ENCODE measurements at regions not wholly inside any gene's neighbourhood (a gene's known extent, or its start where the extent isn't known, plus 50 kb on each side); places are given as distances from the start of the nearest gene placed in this dataset.

DNA sequence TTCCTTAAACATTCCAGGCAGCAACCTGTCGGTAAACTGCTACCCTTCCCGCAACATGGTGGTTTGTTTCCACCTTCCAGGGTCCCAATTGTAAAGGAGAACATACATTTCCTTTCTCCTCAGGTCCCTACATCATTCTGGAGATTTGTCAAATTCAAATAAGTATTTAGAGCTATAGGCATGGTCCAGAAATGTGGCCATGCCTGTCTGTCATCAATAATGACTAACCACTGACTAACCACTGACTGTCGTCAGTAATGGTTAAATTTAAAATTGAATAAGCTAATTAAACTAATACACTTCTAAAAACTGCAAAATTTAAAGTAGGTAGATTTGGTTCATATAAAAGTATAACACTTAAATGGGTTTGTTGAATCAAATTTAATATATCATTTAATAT lies 984.0 kb upstream of the SLC39A10 start:
- TF ChIP-seq EZH2 (IDR thresholded peaks at IDR 0.05; ENCODE audit: low read depth, low read length, severe bottlenecking) (no peak), HDAC2 (IDR thresholded peaks at IDR 0.05; ENCODE audit: borderline replicate concordance in 1 of 2, low read depth in 2 of 2, low read length in 2 of 2) (no peak), POLR2AphosphoS5 (IDR thresholded peaks at IDR 0.05; ENCODE audit: low read depth, low read length) (no peak), CEBPB (IDR thresholded peaks at IDR 0.05; ENCODE audit: low read depth, low read length) (no peak), JUN (IDR thresholded peaks at IDR 0.05; ENCODE audit: low read depth, low read length) (no peak), CTCF (IDR thresholded peaks at IDR 0.05; ENCODE audit: control extremely low read depth in 1 of 3, insufficient read depth in 1 of 3, low read depth in 1 of 3, low read length in 3 of 3) (no peak), RFX5 (IDR thresholded peaks at IDR 0.05; ENCODE audit: borderline replicate concordance, low read depth, low read length) (no peak), SIRT6 (IDR thresholded peaks at IDR 0.05; ENCODE audit: low read length) (no peak), TBP (IDR thresholded peaks at IDR 0.05; ENCODE audit: low read depth, low read length) (no peak), SP4 (IDR thresholded peaks at IDR 0.05; ENCODE audit: low read length) (no peak), GABPA (IDR thresholded peaks at IDR 0.05; ENCODE audit: borderline replicate concordance, insufficient read depth, low read length) (no peak), SP1 (IDR thresholded peaks at IDR 0.05; ENCODE audit: low read depth, low read length) (no peak), POLR2A (IDR thresholded peaks at IDR 0.05; ENCODE audit: control extremely low read depth in 1 of 2, low read depth in 2 of 2, low read length in 2 of 2) (no peak)
